ENCODE measurements at regions not wholly inside any gene's neighbourhood (a gene's known extent, or its start where the extent isn't known, plus 50 kb on each side); places are given as distances from the start of the nearest gene placed in this dataset.

- TF ChIP-seq POLR2AphosphoS5 (IDR thresholded peaks at IDR 0.05) = no peak
- TF ChIP-seq POLR2A (IDR thresholded peaks at IDR 0.05) = no peak
- no peak for TF ChIP-seq CTCF (IDR thresholded peaks at IDR 0.05)
- no peaks in the 10 kb centered on the region for H3K4me1 ChIP-seq (replicated peaks)
These were observed 380.8 kb upstream of the IL12A start for GRCh38 chr3:159607856-159608255.

GRCh38 chr3:159608311-159608710 lies 380.3 kb upstream of the IL12A start:
- Histone ChIP-seq H3K27me3 (replicated peaks; ENCODE audit: insufficient read depth) (no peaks in the 10 kb centered on the region), H3K4me1 (replicated peaks) (no peaks in the 10 kb centered on the region), H3K4me3 (no peak overlapping the region), H3K9me3 (no peaks in the 10 kb centered on the region), H3K36me3 (no peaks in the 10 kb centered on the region), H3K27ac (no peak overlapping the region)
- DNase-seq (ENCODE audit: low spot score) = no peak
- 72% methylated on average over 3 of the region's 3 CpGs for WGBS
- no peak for TF ChIP-seq POLR2AphosphoS5 (IDR thresholded peaks at IDR 0.05)
- no peak for TF ChIP-seq POLR2A (IDR thresholded peaks at IDR 0.05)
- no peak for TF ChIP-seq CTCF (IDR thresholded peaks at IDR 0.05)
- intact Hi-C loops (cut with DNase I) = no loop called here

More at GRCh38 chr3:159607856-159608255, 380.8 kb upstream of the IL12A start:
- Histone ChIP-seq H3K36me3 (no peaks in the 10 kb centered on the region), H3K9me3 (no peaks in the 10 kb centered on the region), H3K27me3 (replicated peaks; ENCODE audit: insufficient read depth) (no peaks in the 10 kb centered on the region), H3K27ac (no peak overlapping the region), H3K4me3 (no peak overlapping the region)
- DNase-seq (ENCODE audit: low spot score) = no peak
- WGBS = 85% methylated on average over 3 of the region's 3 CpGs
- intact Hi-C loops (cut with DNase I) = no loop called here

GRCh38 chr3:159609625-159610024 lies 379.0 kb upstream of the IL12A start:
- no peaks in the 10 kb centered on the region for H3K9me3 ChIP-seq
- TF ChIP-seq POLR2A (IDR thresholded peaks at IDR 0.05) (no peak), CTCF (IDR thresholded peaks at IDR 0.05) (no peak), POLR2AphosphoS5 (IDR thresholded peaks at IDR 0.05) (no peak)
- no peaks in the 10 kb centered on the region for H3K4me1 ChIP-seq (replicated peaks)
- no peak for DNase-seq (ENCODE audit: low spot score)
- intact Hi-C loops (cut with DNase I) = loop anchor here (10.0 kb wide), 1 partner anchor 125 kb away; no protein-coding TSS in a partner anchor
- no peak overlapping the region for H3K4me3 ChIP-seq
- H3K27ac ChIP-seq = no peak overlapping the region
- H3K27me3 ChIP-seq (replicated peaks; ENCODE audit: insufficient read depth) = no peaks in the 10 kb centered on the region
- no peaks in the 10 kb centered on the region for H3K36me3 ChIP-seq
- 78% methylated on average over 7 of the region's 7 CpGs for WGBS

GRCh38 chr3:159616234-159616825 lies 372.3 kb upstream of the IL12A start:
- whole genome bisulfite sequencing = 54% methylated on average over 7 of the region's 7 CpGs
- peak; percentile 8 for DNase-seq (ENCODE audit: low spot score)

More at GRCh38 chr3:159616234-159616825, 372.3 kb upstream of the IL12A start:
- no peaks in the 10 kb centered on the region for H3K36me3 ChIP-seq
- H3K27me3 ChIP-seq (replicated peaks; ENCODE audit: insufficient read depth) = no peaks in the 10 kb centered on the region
- intact Hi-C loops (cut with DNase I) = loop anchor here (5.0 to 10.0 kb wide), 2 partner anchors 118 to 391 kb away; no protein-coding TSS in a partner anchor
- H3K9me3 ChIP-seq = no peaks in the 10 kb centered on the region
- no peak overlapping the region for H3K27ac ChIP-seq
- no peaks in the 10 kb centered on the region for H3K4me1 ChIP-seq (replicated peaks)
- no peak overlapping the region for H3K4me3 ChIP-seq
- TF ChIP-seq POLR2AphosphoS5 (IDR thresholded peaks at IDR 0.05) = no peak
- TF ChIP-seq CTCF (IDR thresholded peaks at IDR 0.05) = peak; percentile 23 to 69 (median 56)
